Fibroblast of gingiva (primary cell): ENCODE measurements at regions not wholly inside any gene's neighbourhood (a gene's known extent, or its start where the extent isn't known, plus 50 kb on each side); places are given as distances from the start of the nearest gene placed in this dataset.
"Not testable (repeated sequence)": the region's sequence is repeated elsewhere in the genome, so short reads cannot be mapped to it uniquely, and the experiment has no call there.

ENCODE experiments used
- DNase-seq: peaks from one replicate; pipeline ENCODE4 v3.0.0-alpha.2; 2011; ENCODE audit warnings: low read depth

DNA sequence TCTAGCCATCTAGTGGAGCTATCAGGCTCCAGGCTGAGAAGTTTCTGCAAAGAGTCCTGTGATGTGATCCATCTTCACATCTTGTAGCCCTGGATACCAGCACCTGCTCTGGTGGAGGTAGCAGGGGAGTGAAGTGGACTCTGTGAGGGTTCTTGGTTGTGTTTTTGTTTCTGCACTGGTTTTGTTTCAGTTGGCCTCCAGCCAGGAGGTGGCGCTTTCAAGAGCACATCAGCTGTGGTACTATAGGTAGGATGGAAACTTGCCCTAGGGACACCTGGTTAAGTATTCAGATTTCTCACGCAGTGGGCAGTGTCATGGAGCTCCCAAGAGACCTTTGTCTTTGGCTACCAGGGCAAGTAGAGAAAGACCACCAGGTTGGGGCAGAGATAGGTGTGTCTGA lies 257.5 kb upstream of the SLC7A11 start:
- no peak for DNase-seq

DNA sequence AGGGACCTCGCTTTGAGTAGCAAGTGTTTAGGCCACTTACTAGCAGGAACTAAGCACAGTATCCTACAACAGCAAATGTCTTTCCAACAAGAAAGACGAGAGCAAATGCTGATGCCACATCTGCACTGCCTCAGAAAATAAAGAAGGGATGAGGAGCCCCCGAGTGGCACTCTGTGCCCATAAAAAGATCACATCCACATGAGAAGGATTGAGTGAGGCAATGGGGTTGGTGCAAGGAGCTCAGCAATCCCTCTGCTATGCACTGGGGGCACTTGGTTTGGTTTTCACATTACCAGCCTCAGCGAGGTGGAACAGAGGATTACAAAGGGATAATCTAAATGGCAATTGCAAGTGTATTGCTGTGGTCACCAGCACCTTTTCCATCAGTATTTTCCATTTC lies 252.8 kb upstream of the SLC7A11 start:
- peak; percentile 74 for DNase-seq

DNA sequence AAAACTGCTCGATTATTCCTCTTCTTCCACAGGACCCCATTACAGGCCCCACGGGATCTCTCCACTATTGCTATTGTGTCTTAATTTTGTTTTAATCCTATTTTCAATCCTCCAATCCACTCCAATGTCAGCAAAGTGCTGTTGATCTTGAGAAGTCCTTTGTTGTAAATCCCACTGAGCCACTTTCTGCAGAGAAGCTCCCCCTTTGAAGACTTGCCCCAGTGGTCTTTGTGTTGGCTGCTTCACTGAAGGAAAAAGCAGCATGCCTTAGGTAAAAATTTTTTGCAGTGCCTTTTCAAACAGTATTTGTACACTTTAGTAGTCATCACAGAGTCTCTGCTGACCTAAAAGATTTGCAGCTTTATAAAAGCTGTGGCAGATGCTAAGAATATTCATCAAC lies 252.0 kb upstream of the SLC7A11 start:
- DNase-seq = no peak

DNA sequence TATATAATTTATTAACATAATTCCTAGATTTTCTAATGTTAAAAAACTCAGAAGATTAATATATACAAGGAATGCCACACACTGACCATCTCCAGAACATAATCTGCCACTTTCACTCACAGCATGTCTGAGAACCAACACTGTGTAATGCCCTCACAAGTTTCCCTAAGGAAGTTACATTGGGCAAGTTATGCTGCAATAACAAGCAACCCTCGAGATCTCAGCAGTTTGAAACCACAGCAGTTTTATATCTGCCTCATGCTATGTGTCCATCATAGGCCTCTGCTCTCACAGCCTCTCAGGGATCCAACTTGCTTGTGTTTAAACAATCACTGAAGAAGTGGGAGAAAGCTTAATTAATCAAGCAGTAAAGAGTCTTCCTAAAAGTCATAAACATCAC lies 250.0 kb upstream of the SLC7A11 start:
- DNase-seq = no peak

DNA sequence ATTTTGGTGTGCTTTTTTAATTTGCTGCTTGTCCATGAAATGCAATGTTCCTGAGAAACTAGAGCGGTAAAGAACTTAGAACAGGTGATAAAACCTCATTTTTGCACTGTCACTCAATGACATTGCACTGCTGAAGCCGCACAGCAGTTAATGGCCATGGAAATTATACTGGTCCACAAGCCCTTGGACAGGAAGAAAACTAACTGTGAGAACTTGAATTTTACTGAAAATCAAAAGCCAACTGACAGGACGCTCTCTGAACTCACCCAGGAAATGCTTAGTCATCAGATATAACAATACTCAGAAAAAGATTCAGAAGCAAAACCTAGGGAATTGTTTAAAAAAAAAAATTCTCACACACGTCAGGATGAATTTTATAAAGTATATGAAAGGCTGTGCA lies 246.4 kb upstream of the SLC7A11 start:
- DNase-seq = no peak

DNA sequence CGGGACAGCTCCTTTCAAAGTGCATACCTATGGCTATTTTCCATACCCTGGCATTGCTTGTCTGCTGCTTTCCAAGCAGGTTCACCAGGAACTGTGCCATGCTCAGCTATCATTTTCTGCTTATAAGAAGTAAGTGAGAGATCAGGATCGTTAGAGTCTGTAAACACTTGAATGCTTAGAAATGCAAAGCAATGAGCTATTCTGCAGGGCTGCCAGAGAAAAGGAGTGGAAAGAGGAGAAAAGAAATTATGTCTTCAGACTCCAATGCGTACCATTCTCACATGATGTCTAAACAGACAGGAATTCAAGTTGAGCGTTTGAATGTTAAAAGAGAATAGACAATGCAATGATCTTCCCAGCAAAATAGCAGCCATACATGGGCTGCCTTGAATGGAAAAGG lies 245.5 kb upstream of the SLC7A11 start:
- DNase-seq = peak; percentile 24

DNA sequence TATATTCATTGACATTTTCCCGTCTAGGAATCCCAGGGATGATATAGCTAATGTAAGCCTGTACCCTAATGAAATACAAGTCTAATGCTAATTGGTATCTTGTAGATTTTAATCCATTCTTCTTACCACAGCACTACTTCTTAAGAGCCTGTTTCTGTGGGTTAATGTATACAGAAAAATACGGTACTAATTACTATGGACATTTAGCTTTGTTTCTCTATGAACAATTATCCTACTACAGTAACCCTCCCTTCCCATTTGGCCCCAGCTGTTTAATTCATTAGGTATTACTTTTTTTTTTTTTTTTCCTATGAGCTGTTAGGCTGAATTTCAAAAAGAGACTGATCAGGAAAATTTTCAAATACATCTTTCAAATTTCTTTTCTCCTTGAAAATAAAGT lies 245.1 kb upstream of the SLC7A11 start:
- DNase-seq = no peak

DNA sequence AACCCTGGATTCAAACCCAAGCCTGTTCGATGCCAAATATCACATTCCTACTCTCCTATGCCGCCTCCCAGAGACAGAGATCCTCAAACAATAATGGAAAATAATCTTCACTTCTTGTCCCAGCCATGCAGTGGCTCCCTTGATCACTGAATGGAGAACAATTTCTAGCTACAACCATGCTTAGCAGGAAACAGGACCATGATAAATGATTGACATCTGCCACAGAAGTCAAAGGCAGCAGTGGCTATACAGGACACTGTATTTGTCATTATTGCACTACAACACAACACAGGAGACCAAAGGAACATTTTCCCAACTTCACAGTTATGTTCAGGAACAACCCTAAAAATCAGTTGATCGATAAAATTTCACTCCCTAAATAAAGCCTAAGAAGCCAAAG lies 243.3 kb upstream of the SLC7A11 start:
- no peak for DNase-seq

DNA sequence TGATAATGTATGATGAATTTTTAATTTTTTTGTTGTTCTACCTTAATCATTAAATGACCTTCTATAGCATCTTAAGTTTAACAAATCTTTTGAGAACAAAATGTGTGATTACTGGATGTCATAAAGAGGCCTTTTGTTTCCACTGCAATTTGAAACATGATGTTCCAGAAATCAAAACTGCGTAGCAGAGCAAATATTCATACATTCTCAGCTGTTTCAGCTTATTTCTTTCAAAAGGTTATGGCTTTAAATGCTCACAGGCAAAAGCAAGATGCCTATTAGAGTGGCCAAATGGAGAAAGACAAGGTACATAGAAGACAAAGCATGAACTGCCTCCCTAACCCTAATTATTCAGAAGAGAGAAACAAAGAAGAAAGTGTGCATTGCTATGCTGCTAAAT lies 233.0 kb upstream of the SLC7A11 start:
- peak; percentile 35 for DNase-seq

DNA sequence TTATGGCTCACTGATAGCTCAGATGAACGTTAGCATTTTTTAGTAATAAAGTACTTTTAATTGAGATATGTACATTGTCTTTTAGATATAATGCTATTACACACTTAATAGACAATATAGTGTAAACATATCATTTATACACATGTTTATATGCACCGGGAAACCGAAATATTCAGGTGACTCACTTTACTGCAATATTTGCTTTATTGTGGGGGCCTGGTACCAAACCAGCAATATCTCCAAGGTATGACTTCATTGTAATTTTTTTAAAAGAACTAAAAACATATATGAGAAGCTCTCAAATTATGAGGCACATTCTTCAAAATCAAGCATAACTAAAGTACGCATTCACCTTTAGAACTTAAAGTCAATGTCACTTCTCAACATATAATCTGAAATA lies 231.2 kb upstream of the SLC7A11 start:
- DNase-seq = no peak

DNA sequence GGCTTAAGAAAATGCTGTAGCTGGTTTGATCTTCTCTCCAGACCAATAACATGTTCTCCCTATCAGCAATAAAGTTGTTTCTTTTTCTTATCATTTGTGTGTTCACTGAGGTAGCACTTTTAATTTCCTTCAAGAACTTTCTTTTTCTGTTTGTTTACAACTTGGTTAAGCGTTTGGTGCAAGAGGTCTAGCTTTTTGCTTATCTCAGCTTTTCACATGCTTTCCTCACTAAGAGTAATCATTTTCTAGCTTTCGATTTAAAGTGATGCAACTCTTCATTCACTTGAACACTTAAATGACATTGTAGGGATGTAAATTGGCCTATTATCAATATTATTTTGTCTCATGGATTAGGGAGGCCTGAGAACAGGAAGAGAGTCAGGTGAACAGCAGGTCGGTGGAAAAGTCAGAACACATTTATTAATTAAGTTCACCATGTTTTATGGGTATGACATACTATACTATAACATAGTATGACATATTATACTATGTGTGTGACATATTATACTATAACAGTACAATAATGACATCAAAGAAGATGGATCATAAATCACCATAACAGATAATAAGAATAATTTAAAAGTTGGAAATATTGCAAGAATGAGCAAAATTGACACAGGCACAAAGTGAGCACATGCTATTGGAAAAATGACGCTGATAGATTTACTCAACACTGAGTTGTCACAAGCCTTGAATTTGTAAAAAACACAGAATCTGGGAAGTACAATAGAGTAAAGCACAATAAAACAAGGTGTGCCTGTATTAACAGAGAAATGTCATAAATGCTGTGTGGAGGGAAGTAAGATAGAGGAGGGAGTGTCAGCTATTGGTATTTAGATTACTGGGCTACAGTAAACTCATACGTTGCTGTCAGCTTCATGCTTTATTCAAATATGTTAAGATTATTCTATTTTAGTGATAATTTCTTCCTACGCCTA lies 218.6 kb upstream of the SLC7A11 start:
- DNase-seq = no peak

DNA sequence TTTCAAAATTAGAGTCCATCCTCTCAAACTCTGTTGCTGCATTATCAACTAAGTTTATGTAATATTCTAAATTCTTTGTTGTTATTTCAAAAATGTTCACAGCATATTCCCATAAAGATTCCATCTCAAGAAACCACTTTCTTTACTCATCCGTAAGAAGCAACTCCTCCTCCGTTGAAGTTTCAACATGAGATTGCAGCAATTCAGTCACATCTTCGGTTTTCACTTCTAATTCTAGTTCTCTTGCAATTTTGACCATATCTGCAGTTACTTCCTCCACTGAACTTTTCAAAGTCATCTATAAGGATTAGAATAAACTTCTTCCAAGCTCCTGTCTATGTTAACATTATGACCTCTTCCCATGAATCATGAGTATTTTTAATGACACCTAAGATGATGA lies 216.6 kb upstream of the SLC7A11 start:
- no peak for DNase-seq

DNA sequence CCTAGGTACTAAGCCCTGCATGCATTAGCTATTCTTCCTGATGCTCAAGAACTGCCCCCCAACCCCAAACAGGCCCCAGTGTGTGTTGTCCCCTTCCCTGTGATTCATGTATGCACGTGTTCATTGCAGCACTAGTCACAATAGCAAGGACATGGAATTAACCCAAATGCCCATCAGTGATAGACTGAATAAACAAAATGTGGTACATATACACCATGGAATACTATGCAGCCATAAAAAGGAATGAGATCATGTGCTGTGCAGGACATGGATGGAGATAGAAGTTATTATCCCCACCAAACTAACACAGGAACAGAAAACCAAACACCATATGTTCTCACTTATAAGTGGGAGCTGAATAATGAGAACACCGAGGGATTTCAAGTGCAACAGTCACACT lies 214.2 kb upstream of the SLC7A11 start:
- DNase-seq = not testable (repeated sequence)

DNA sequence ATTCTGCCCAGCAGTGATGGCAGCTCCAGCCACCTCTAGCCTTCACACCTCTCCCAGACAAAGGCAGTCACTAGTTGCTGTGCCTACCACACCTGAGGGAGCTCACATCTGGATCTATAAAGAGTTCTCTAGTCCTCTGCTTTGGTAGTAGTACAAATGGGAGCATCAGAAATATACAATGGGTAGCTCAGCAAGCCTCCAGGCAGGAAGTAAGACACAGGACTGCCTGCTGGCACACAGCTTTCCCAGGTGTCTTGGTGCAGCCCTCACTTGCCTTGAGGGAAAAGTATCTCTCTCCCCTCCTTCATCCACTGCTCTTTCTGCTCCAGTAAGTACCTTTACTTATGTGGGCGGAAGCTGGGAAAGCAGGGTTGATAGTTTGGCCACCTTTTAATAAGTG lies 212.9 kb upstream of the SLC7A11 start:
- no peak for DNase-seq

DNA sequence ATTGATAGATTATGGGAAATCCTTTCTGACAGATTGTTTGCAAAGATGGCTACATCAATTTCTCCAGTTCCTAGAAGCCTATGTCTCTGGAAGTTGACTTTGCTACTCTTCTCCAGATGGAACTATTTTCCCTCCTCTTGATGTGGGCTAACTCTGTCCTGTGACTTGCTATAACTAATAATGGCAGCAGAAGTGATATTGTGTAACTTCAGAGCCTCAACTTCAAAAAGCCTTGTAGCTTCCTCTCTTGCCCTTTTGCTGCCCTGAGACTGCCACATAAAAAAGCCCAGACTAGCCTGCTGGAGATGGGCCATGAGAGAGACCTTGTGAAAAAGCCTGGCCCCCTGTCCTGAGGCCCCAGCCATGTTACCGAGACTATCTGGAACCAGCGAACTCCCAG lies 210.7 kb upstream of the SLC7A11 start:
- DNase-seq = no peak

DNA sequence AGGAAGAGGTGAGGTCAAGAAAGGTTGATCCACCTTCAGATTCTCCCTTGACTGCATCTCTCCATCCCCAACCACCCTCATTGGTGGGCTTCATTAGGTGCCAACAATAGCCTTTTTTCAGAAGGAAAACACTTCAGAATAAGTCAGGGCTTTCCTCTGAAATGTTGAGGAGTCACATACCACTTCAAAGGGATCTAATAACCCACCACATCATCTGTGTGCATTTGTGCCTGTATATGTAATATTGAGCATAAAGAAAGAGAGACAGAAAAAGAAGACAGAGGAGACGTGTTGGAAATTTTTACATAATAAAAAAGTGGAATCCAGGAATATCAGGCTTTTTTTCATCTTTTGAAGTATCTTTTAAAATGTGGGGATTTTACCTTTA lies 209.1 kb upstream of the SLC7A11 start:
- DNase-seq = no peak

DNA sequence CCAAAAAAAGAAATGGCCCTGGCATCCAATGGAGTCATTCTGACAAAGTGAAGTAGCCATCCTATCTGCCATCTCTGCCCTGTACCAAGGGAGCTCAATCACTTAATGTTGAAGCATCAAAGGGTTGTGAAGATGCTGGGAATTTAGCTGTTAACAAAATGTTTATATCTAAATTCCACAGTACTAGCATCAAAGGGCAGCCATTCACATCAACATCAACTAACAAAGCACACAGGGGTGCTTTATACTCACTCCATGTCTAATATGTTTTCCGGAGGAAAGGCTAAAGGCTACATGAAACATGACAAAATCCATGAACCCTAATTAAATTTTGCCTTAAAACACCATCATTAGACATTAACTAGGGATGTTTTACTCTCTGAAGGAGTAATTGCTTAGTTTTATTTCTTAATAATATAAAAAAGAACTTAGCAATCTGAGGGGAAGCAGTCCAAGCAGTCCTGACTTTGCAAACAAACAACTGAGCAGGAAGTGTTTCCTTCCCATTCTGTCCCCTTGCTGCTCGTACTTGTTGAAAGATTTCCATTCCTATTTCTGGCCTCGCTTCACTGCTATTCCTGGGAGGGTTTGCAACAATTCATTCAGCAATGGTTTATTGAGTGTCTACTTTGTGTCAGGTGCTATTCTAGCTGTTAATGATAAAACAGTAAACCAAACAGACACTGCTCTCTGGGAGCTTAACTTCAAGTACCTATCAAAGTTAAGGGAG lies 208.6 kb upstream of the SLC7A11 start:
- DNase-seq = no peak

DNA sequence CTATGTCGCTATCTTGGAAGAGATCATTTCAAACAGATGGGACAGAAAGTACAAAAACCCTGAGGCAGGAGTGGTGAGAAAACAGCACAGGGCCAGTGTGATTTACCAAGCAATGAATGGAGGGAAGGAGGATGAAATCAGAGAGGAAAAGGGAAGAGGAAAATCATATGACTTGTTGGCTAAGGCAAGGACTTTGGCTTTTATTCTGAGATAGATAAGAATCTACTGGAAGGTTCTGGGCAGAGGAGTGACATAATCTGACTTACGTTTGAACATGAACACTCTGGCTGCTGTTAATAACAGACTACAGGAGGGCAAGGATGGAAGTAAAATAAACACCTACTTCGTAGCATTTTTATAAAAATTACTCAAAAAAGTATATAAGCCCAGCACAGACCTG lies 207.8 kb upstream of the SLC7A11 start:
- no peak for DNase-seq

DNA sequence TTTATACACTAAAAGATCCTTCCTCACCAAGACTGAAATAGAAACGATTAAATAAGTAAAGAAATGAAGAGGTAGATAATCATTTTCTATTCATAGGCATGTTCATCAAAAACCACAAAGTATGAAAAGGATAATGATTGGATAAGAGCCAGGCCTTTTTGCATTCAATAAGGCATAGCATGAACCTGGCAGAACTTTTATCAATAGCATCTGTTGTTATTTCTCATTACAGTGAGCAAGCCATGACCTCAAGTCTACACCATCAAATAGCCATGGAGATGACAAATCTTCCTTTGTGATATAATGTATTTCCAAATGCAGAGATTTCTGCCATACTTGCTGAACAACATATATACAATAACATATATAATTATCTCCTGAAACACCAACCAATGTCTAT lies 206.0 kb upstream of the SLC7A11 start:
- no peak for DNase-seq

DNA sequence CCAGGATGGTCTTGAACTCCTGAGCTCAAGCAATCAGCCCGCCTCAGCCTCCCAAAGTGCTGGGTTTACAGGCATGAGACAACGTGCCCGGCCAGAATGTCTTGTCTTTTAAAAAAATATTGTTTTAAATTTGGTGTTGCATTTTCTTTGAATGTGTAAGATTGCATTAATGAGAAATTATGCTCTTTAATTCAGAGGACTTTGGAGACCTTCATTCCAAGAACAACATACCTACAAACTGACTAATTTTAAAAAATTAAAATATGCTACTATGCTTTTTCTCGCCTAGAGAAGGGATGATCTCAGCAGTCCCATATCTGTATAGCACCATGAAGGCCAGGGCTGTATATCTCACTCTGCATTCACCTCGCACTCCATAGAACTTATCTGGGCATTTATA lies 204.3 kb upstream of the SLC7A11 start:
- DNase-seq = no peak

DNA sequence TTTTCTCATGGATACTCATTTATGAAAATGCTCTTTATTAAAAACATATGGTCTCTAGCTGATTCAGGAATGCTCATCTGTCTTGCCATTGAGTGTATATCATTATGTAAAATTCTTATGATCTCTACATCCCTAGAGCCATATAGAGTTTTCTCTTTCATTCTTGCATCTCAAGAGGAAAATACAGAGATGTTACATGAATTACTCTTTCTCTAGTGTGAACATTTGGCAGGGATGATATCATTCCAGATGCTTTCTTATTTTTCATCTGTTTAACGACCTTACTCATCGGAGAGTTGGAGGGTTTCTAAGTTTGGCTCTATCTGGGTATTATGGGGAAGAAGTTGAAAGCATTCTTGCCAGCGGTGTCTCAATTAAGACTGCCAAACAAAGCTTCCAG lies 202.9 kb upstream of the SLC7A11 start:
- peak; percentile 75 for DNase-seq

DNA sequence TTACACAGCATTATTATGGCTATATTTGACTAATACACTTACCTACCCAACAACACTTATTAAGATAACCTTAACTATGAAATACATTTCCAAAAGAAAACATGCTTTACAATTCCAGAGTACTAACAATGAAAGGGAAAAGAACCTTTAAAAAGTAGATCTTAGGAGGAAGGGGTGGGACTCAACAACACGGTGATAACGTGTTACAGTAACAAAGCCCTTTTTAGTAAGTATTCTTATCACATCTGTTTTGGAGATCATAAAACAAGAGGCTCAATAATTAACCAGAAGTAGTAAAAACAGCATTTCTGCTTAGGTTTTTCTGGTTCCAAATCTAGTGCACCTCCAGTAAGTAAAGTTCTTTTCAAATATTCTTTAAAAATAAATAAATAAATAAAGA lies 202.1 kb upstream of the SLC7A11 start:
- no peak for DNase-seq

DNA sequence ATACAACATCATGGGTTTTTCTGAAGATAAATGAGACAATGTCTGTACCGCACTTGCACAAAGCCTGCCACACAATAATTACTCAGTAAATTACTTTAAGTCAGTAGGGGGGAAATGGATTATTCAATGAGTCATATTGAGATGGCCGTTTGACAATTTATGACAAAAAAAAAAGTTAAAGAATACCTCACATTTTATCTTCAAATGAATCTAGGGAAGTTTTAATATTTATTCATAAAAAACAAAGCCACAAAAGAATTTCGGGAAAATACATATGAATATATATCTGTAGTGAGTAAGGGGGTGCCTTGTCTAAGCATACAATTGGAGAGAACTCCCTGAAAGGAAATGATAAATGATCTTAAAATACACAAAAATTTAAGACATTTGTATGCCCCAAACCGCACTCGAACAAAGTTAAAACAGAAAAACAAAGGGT lies 197.0 kb upstream of the SLC7A11 start:
- DNase-seq = no peak

DNA sequence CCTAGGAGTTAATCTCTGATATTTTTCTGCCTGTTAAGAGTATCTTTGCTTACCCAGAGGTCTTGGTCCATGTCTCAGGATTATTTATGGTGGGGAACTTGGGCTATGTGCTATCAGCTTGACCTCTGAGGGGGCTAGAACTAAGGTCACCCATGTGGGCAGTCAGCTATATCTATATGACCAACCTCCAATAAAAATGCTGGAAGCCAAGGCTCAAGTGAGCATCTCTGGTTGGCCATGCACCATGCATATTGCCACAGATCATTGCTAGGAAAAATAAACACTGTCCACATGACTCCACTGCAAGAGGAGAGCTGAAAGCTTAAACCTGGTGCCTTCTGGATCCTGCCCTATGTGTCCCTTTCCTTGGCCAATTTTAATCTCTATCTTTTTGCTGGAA lies 196.5 kb upstream of the SLC7A11 start:
- peak; percentile 52 for DNase-seq
